SK-N-SH (cell line): ENCODE measurements at regions not wholly inside any gene's neighbourhood (a gene's known extent, or its start where the extent isn't known, plus 50 kb on each side); places are given as distances from the start of the nearest gene placed in this dataset.

Source experiments
- CTCF ChIA-PET: fragments of 300-600, 350-600 bp; formaldehyde crosslinking; extraction: SDS; loops from one replicate; lab custom pipeline; 2021; lab: Yijun Ruan, JAX
- POLR2A ChIA-PET: fragments of 350-600 bp; sonication (Branson Sonifier 250); formaldehyde crosslinking; extraction: SDS; loops from one replicate; lab custom pipeline; 2020; ENCODE audit warnings: antibody characterized with exemption, inconsistent platforms; lab: Yijun Ruan, JAX
- DNase-seq: peaks from one replicate; pipeline ENCODE4 v3.0.0; 2012
- H2AFZ ChIP-seq: fragments of 200-600 bp; sonication (generic); 2 replicates; pipeline ENCODE4 v1.8.1; 2016; ENCODE audit warnings: antibody characterized with exemption, mild to moderate bottlenecking, low read depth
- H3F3A ChIP-seq: fragments of 200-600 bp; sonication (generic); replicated peaks from 2 replicates; pipeline ENCODE3; 2016; ENCODE audit warnings: antibody characterized with exemption, mild to moderate bottlenecking; ENCODE audit not compliant: insufficient read depth
- H3K27ac ChIP-seq, 2 experiments: fragments of 200-500 bp in 1 of 2; fragments of 200-600 bp in 1 of 2; sonication (Bioruptor generic) in 1 of 2; sonication (generic), shearing (Covaris generic) in 1 of 2; 2 replicates each; pipeline versions ENCODE4 v1.5.1 to v1.6.1; 2014 to 2016; ENCODE audit warnings: low read depth in 2 of 2, inconsistent platforms in 1 of 2, low read length in 1 of 2, mild to moderate bottlenecking in 1 of 2, mixed read lengths in 1 of 2
- H3K27me3 ChIP-seq: fragments of 200-600 bp; sonication (generic), shearing (Covaris generic); 2 replicates; pipeline ENCODE4 v1.6.1; 2016; ENCODE audit warnings: mixed run types; ENCODE audit not compliant: insufficient read depth
- H3K36me3 ChIP-seq, 2 experiments: fragments of 200-500 bp in 1 of 2; fragments of 200-600 bp in 1 of 2; sonication (Bioruptor generic) in 1 of 2; sonication (generic) in 1 of 2; replicated peaks in 1 of 2; 2 replicates each; pipeline versions ENCODE3 to v1.5.1; 2014 to 2016; ENCODE audit warnings: low read length in 1 of 2, mild to moderate bottlenecking in 1 of 2; ENCODE audit not compliant: insufficient read depth in 2 of 2, control insufficient read depth in 1 of 2
- H3K4me1 ChIP-seq, 2 experiments: fragments of 200-500 bp in 1 of 2; fragments of 200-600 bp in 1 of 2; sonication (Bioruptor generic) in 1 of 2; sonication (generic), shearing (Covaris generic) in 1 of 2; 2 replicates each; pipeline versions ENCODE4 v1.5.1 to v1.6.1; 2014 to 2016; ENCODE audit warnings: low read depth in 1 of 2, low read length in 1 of 2, mixed run types in 1 of 2; ENCODE audit not compliant: insufficient read depth in 2 of 2, control insufficient read depth in 1 of 2
- H3K4me2 ChIP-seq: fragments of 200-600 bp; sonication (generic), shearing (Covaris generic); 2 replicates; pipeline ENCODE4 v1.6.1; 2017; ENCODE audit warnings: mixed run types
- H3K4me3 ChIP-seq, 2 experiments: fragments of 200-500 bp in 1 of 2; fragments of 200-600 bp in 1 of 2; sonication (Bioruptor generic) in 1 of 2; sonication (generic), shearing (Covaris generic) in 1 of 2; 2 replicates each; pipeline versions ENCODE4 v1.5.1 to v1.8.1; 2014 to 2016; ENCODE audit warnings: low read depth in 2 of 2, inconsistent platforms in 1 of 2, low read length in 1 of 2, mild to moderate bottlenecking in 1 of 2, mixed read lengths in 1 of 2, moderate library complexity in 1 of 2
- H3K79me2 ChIP-seq: fragments of 200-600 bp; sonication (generic); 2 replicates; pipeline ENCODE4 v1.8.1; 2017; ENCODE audit warnings: mild to moderate bottlenecking; ENCODE audit not compliant: insufficient read depth
- H3K9ac ChIP-seq: fragments of 200-600 bp; sonication (generic); 2 replicates; pipeline ENCODE4 v1.6.1; 2017; ENCODE audit warnings: mixed run types
- H3K9me2 ChIP-seq: fragments of 200-600 bp; sonication (generic); 2 replicates; pipeline ENCODE4 v1.6.1; 2017; ENCODE audit warnings: mixed run types
- H3K9me3 ChIP-seq: fragments of 200-600 bp; sonication (generic); 2 replicates; pipeline ENCODE4 v1.6.1; 2017; ENCODE audit warnings: mixed run types, mild to moderate bottlenecking, moderate library complexity
- H4K20me1 ChIP-seq: fragments of 200-600 bp; sonication (generic); 2 replicates; pipeline ENCODE4 v1.6.1; 2017; ENCODE audit warnings: mild to moderate bottlenecking, mixed run types; ENCODE audit not compliant: insufficient read depth
- ELF1 ChIP-seq: IDR thresholded peaks from 2 replicates; pipeline ENCODE4 v1.4.0; 2012
- EZH2phosphoT487 ChIP-seq: fragments of 200-600 bp; sonication (generic); IDR thresholded peaks from 2 replicates; pipeline ENCODE4 v1.6.1; 2017; ENCODE audit warnings: low read depth, mixed run types, mild to moderate bottlenecking, antibody characterized with exemption, moderate library complexity, borderline replicate concordance
- FOSL2 ChIP-seq: IDR thresholded peaks from 2 replicates; pipeline ENCODE4 v1.4.0; 2012; ENCODE audit warnings: low read depth, mild to moderate bottlenecking, moderate library complexity, borderline replicate concordance
- FOXJ3 ChIP-seq: sonication (generic); formaldehyde crosslinking; IDR thresholded peaks from 2 replicates; pipeline ENCODE4 v1.5.1; 2020; ENCODE audit warnings: mild to moderate bottlenecking, missing genetic modification reagents
- GABPA ChIP-seq: IDR thresholded peaks from 2 replicates; pipeline ENCODE4 v1.4.0; 2012; ENCODE audit warnings: low read depth, mild to moderate bottlenecking
- GATA2 ChIP-seq: sonication (generic); formaldehyde crosslinking; IDR thresholded peaks from 2 replicates; pipeline ENCODE4 v1.5.0; 2020; ENCODE audit warnings: mild to moderate bottlenecking, missing genetic modification reagents
- MXI1 ChIP-seq: IDR thresholded peaks from 2 replicates; pipeline ENCODE4 v1.6.1; 2012; ENCODE audit warnings: mild to moderate bottlenecking, low read depth, low read length, improper control_type of control experiment
- NRF1 ChIP-seq: IDR thresholded peaks from 2 replicates; pipeline ENCODE4 v1.6.1; 2012; ENCODE audit warnings: low read depth, mild to moderate bottlenecking, low read length
- PBX3 ChIP-seq: IDR thresholded peaks from 2 replicates; pipeline ENCODE4; 2012
- POLR2AphosphoS5 ChIP-seq: IDR thresholded peaks from 2 replicates; pipeline ENCODE4 v1.6.1; 2012; ENCODE audit warnings: low read depth, low read length
- RAD21 ChIP-seq: IDR thresholded peaks from 2 replicates; pipeline ENCODE4 v1.6.1; 2012; ENCODE audit warnings: mild to moderate bottlenecking, low read length
- RCOR1 ChIP-seq: fragments of 150-350 bp; IDR thresholded peaks from 2 replicates; pipeline ENCODE4 v1.6.1; 2017; ENCODE audit warnings: antibody characterized with exemption, low read length
- RXRA ChIP-seq: IDR thresholded peaks from 2 replicates; pipeline ENCODE4 v1.4.0; 2012; ENCODE audit warnings: low read depth, mild to moderate bottlenecking, borderline replicate concordance
- SMC3 ChIP-seq: IDR thresholded peaks from 2 replicates; pipeline ENCODE4 v1.6.1; 2012; ENCODE audit warnings: low read depth, low read length, improper control_type of control experiment
- TEAD4 ChIP-seq: IDR thresholded peaks from 2 replicates; pipeline ENCODE4 v1.4.0; 2012; ENCODE audit warnings: mild to moderate bottlenecking, borderline replicate concordance; ENCODE audit not compliant: insufficient read depth
- USF1 ChIP-seq: IDR thresholded peaks from 2 replicates; pipeline ENCODE4 v1.4.0; 2012; ENCODE audit warnings: low read depth, borderline replicate concordance
- USF2 ChIP-seq: fragments of 150-350 bp; IDR thresholded peaks from 2 replicates; pipeline ENCODE4 v1.6.1; 2017; ENCODE audit warnings: antibody characterized with exemption, low read length, low read depth, borderline replicate concordance
- ZBTB33 ChIP-seq: IDR thresholded peaks from 2 replicates; pipeline ENCODE4 v1.4.0; 2012; ENCODE audit warnings: low read depth, borderline replicate concordance
- WGBS: methylation state at CpG from one replicate; pipeline ENCODE4 v1.1.6; 2017; ENCODE audit warnings: low lambda C conversion rate; 5-methylcytosine and 5-hydroxymethylcytosine counted together

GRCh38 chr1:91609551-91609950 lies 108.9 kb downstream of the CDC7 start:
- Histone ChIP-seq H3K27ac (no peak overlapping the region), H4K20me1 (no peaks in the 10 kb centered on the region)
- TF ChIP-seq ZBTB33 (no peak), SMC3 (no peak), RAD21 (no peak), PBX3 (no peak), MXI1 (no peak), FOXJ3 (no peak), USF1 (no peak), EZH2phosphoT487 (no peak), RCOR1 (no peak), ELF1 (no peak), NRF1 (no peak), USF2 (no peak), POLR2AphosphoS5 (no peak), RXRA (no peak), GATA2 (CRISPR knock-in tag) (no peak), FOSL2 (no peak), GABPA (no peak), TEAD4 (no peak)
- TF ChIP-seq, all 33 proteins: peak for 0
- H3K4me2 ChIP-seq, result no peak overlapping the region; the same call in 1 of the 2 replicates
- 29% methylated on average over 5 of the region's 5 CpGs for WGBS
- H3F3A ChIP-seq, result no peaks in the 10 kb centered on the region
- H3K9me3 ChIP-seq, result no peaks in the 10 kb centered on the region
- H2AFZ ChIP-seq, result no peak overlapping the region
- ChIA-PET CTCF (no interaction called here), POLR2A (no interaction called here)
- no peaks in the 10 kb centered on the region for H3K4me1 ChIP-seq
- H3K36me3 ChIP-seq, result no peaks in the 10 kb centered on the region
- H3K9me2 ChIP-seq, result no peaks in the 10 kb centered on the region
- peaks cover 5% of the 10 kb centered on the region; the same call in 1 of the 2 replicates for H3K27me3 ChIP-seq
- DNase-seq, result no peak
- H3K9ac ChIP-seq, result no peak overlapping the region
- H3K4me3 ChIP-seq, result no peak overlapping the region
- H3K79me2 ChIP-seq, result no peaks in the 10 kb centered on the region
